ENCODE measurements at regions not wholly inside any gene's neighbourhood (a gene's known extent, or its start where the extent isn't known, plus 50 kb on each side); places are given as distances from the start of the nearest gene placed in this dataset.
"Not testable (repeated sequence)": the region's sequence is repeated elsewhere in the genome, so short reads cannot be mapped to it uniquely, and the experiment has no call there.

DNA sequence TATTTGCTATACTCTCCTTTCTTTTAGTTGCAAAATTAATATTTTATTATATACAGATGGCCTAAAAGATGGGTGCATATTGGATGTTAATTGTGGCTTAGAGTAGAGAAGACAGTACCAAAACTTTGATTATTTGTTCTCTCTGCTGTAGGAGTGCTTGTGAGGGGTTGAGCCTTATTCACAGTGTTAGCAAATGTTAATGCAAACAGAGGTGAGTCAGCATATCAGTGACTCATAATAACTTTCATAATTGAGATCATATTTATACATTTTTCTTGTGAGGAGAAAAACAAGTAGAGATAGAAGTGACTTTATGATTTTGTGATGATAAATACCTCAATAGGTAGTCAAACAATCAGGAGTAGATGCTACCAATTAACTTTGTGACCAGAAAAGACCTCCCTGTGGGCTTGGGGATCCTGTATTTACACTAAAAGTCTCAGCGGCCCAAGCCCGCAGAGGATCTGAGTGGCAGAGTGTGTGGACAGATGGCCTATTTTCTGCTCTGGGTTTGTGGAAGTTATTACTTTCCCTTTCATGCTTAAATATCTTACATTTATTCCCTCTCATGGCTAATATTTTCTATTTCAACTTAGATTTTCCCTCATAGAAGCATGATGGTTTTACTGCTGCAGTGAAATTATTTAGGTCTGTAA, 226.5 kb downstream of the TAF11L14 start:
- no peaks in the 10 kb centered on the region for H3K79me2 ChIP-seq
- TF ChIP-seq, protein P1, sequence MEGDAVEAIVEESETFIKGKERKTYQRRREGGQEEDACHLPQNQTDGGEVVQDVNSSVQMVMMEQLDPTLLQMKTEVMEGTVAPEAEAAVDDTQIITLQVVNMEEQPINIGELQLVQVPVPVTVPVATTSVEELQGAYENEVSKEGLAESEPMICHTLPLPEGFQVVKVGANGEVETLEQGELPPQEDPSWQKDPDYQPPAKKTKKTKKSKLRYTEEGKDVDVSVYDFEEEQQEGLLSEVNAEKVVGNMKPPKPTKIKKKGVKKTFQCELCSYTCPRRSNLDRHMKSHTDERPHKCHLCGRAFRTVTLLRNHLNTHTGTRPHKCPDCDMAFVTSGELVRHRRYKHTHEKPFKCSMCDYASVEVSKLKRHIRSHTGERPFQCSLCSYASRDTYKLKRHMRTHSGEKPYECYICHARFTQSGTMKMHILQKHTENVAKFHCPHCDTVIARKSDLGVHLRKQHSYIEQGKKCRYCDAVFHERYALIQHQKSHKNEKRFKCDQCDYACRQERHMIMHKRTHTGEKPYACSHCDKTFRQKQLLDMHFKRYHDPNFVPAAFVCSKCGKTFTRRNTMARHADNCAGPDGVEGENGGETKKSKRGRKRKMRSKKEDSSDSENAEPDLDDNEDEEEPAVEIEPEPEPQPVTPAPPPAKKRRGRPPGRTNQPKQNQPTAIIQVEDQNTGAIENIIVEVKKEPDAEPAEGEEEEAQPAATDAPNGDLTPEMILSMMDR (IDR thresholded peaks at IDR 0.05) = no peak
- no peak overlapping the region for H3K27ac ChIP-seq
- H3K27me3 ChIP-seq (ENCODE audit: control insufficient read depth, insufficient read depth, low read length) = no peaks in the 10 kb centered on the region
- H3K36me3 ChIP-seq (ENCODE audit: control insufficient read depth, insufficient read depth, low read length) = no peaks in the 10 kb centered on the region
- H2AFZ ChIP-seq = no peak overlapping the region
- H3K9ac ChIP-seq = no peak overlapping the region
- no peak overlapping the region for H3K4me3 ChIP-seq (ENCODE audit: low read depth, low read length)
- H3K9me3 ChIP-seq (ENCODE audit: control insufficient read depth, low read length) = no peaks in the 10 kb centered on the region
- H3K4me1 ChIP-seq = no peaks in the 10 kb centered on the region
- no peak overlapping the region for H3K4me2 ChIP-seq (ENCODE audit: low read length)

DNA sequence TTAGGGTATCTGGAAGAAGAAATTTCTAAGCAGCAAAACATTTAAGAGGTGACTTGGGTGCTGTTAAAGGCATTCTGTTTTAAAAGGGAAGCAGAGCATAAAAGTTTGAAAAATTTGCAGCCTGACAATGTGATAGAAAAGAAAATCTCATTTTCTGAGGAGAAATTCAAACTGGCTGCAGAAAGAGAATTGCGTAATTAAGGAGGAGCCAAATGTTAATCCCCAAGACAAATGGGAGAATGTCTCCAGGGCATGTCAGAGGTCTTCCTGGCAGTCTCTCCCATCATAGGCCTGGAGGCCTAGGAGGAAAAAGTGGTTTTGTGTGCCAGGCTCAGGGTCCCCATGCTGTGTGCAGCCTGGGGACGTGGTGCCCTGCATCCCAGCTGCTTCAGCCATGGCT, 230.6 kb downstream of the TAF11L14 start:
- H3K36me3 ChIP-seq (ENCODE audit: control insufficient read depth, insufficient read depth, low read length); H3K27ac ChIP-seq; H3K4me3 ChIP-seq (ENCODE audit: low read depth, low read length); H3K9me3 ChIP-seq (ENCODE audit: control insufficient read depth, low read length); H3K4me1 ChIP-seq; H3K79me2 ChIP-seq; H2AFZ ChIP-seq; H3K9ac ChIP-seq; H3K4me2 ChIP-seq (ENCODE audit: low read length); H3K27me3 ChIP-seq (ENCODE audit: control insufficient read depth, insufficient read depth, low read length): not testable (repeated sequence)

- H3K9me3 ChIP-seq (ENCODE audit: control insufficient read depth, low read length); H3K36me3 ChIP-seq (ENCODE audit: control insufficient read depth, insufficient read depth, low read length); H3K4me3 ChIP-seq (ENCODE audit: low read depth, low read length); H3K27ac ChIP-seq; H3K27me3 ChIP-seq (ENCODE audit: control insufficient read depth, insufficient read depth, low read length); H2AFZ ChIP-seq; H3K4me1 ChIP-seq; H3K4me2 ChIP-seq (ENCODE audit: low read length); H3K9ac ChIP-seq; H3K79me2 ChIP-seq: not testable (repeated sequence)
Observed at GRCh38 chr5:17865966-17866365, 231.7 kb downstream of the TAF11L14 start.

DNA sequence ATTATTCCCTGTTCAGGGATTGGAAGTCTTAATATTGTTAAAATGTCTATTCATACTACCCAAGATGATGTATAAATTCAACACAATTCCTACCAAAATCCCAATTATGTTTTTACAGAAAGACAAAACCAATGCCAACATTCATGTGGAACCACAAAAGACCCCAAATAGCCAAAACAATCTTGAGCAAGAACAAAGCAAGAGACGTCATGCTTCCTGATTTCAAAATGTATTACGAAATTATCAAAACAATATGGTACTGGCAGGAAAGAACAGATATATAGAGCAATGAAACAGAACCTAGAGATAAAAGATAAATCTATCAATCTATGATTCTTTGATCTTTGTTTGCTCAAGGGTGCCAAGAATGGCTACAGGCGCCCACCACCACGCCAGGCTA, 237.9 kb downstream of the TAF11L14 start:
- Histone ChIP-seq H3K27me3 (ENCODE audit: control insufficient read depth, insufficient read depth, low read length) (no peaks in the 10 kb centered on the region), H3K9ac (no peak overlapping the region)

DNA sequence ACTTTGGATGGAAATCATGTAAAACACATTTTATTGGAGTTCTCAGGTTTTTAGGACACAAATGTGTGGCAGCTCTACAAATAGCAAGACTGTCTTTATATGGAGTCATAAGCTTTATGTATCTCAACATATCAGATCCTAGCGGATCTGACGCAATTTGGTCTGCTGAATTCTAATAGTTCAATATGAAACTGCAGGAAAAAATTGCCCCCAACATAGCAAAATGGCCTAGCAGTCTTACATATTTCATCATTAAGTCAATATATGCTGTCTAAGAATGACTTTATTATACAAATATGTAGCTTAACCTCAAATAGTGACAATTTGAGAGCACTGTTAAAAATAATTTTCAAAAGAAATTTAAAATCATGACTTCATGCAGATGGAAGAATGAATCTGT, 244.3 kb downstream of the TAF11L14 start:
- Histone ChIP-seq H3K27ac (no peak overlapping the region), H3K4me3 (ENCODE audit: low read depth, low read length) (no peak overlapping the region), H2AFZ (no peak overlapping the region), H3K79me2 (no peaks in the 10 kb centered on the region), H3K4me1 (no peaks in the 10 kb centered on the region), H3K27me3 (ENCODE audit: control insufficient read depth, insufficient read depth, low read length) (no peaks in the 10 kb centered on the region), H3K9ac (no peak overlapping the region), H3K9me3 (ENCODE audit: control insufficient read depth, low read length) (no peaks in the 10 kb centered on the region), H3K36me3 (ENCODE audit: control insufficient read depth, insufficient read depth, low read length) (no peaks in the 10 kb centered on the region), H3K4me2 (ENCODE audit: low read length) (no peak overlapping the region)
- TF ChIP-seq, protein P1 (IDR thresholded peaks at IDR 0.05) = no peak

More for the DNA sequence above, 237.9 kb downstream of the TAF11L14 start:
- H3K36me3 ChIP-seq (ENCODE audit: control insufficient read depth, insufficient read depth, low read length) = no peaks in the 10 kb centered on the region
- H3K4me1 ChIP-seq = no peaks in the 10 kb centered on the region
- no peak overlapping the region for H3K4me3 ChIP-seq (ENCODE audit: low read depth, low read length)
- no peaks in the 10 kb centered on the region for H3K79me2 ChIP-seq
- H3K9me3 ChIP-seq (ENCODE audit: control insufficient read depth, low read length) = no peaks in the 10 kb centered on the region
- no peak overlapping the region for H3K4me2 ChIP-seq (ENCODE audit: low read length)
- TF ChIP-seq, protein P1 (IDR thresholded peaks at IDR 0.05) = no peak
- H2AFZ ChIP-seq = no peak overlapping the region
- H3K27ac ChIP-seq = no peak overlapping the region

GRCh38 chr5:17879276-17879675, 245.0 kb downstream of the TAF11L14 start:
- Histone ChIP-seq H3K4me1 (no peaks in the 10 kb centered on the region), H3K27me3 (ENCODE audit: control insufficient read depth, insufficient read depth, low read length) (no peaks in the 10 kb centered on the region), H3K27ac (no peak overlapping the region), H3K4me2 (ENCODE audit: low read length) (no peak overlapping the region), H3K9ac (no peak overlapping the region), H2AFZ (no peak overlapping the region), H3K9me3 (ENCODE audit: control insufficient read depth, low read length) (no peaks in the 10 kb centered on the region), H3K79me2 (no peaks in the 10 kb centered on the region), H3K4me3 (ENCODE audit: low read depth, low read length) (no peak overlapping the region), H3K36me3 (ENCODE audit: control insufficient read depth, insufficient read depth, low read length) (no peaks in the 10 kb centered on the region)
- TF ChIP-seq, protein P1 (IDR thresholded peaks at IDR 0.05) = no peak
